HG03196 (cell line): ENCODE measurements at regions not wholly inside any gene's neighbourhood (a gene's known extent, or its start where the extent isn't known, plus 50 kb on each side); places are given as distances from the start of the nearest gene placed in this dataset.

Experiments
- ATAC-seq: cut with Tn5 transposase; IDR thresholded peaks from one replicate; pipeline ENCODE4 v1.9.1; 2021; ENCODE audit not compliant: unreplicated experiment

DNA sequence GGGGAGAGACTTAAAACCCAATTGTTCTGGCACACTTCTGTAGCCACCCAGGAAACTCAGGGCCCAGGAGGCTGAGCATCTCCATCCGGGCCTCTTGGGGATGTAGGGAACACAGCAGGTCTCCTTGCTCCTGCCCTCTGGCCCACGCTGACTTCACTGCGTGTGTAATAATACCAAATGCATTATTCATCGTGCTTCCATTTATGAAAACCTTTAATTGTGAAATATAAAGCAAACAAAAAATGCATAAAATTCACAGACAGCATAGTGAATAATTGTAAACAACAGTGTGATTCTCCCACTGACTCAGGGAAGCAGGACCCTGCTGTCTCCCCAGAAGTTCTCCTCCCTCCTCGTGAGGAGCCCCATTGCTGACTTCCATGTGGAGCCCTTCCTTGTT, 70.3 kb upstream of the SHH start:
- ATAC-seq = no peak

DNA sequence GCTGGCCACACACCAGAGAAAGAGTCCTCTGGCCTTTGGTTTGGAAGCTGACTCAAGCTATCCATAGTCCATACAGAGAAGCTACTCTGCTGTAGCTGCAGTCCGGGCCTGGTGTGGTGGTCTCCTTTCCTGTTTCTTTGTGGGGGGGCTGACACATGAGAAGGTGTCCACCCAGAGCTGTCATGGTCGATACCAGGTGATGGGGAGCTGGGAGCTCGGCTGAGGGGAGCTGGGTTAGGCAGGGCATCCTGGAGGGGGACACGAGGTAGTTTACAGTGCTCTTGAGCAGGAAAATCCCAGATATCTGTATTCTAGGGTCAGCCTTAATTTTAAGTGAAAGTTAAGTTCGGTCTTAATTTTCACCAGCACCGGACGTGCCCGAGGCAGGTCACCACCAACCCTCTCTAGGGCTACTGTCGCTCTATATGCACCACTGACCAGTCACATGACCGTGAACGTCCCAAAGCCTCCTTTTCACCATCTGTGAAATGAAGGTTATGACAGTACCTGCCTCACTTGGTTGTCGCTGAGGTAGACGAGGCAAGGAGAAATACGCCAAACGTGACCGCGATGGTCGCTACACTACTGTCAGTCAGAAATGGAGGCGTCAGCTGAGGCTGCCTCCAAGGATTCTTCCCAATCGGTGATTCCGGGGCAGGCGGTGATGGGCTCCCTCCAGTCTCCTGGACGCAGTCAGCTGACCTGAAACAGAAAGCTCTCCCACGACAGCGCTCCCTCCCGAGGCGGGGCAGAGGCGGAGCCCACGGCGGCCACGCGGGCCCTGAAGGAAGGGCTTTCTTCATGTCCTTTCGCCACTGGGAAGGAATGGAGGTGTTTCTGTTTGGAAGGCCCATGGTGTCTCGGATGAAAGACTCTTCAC, 69.4 kb upstream of the SHH start:
- no peak for ATAC-seq

DNA sequence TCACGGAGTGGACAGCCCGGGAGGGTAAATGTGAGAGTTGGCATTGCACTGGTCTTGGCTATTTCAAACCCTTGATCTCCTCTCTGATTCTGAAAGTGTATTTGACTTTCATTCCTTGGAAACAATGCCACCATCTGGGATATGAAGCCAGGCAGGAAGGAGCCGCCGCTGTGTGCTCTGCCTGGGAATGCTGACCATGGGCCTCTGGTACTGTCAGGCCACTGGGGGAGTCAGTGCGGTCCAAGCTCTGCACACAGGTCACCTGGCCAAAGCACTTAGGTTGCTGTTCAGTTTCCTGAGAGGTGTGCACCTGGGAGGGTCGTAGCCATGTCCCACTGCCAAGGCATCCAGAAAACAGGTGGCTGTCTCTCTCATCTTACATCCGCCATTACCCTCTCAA, 68.5 kb upstream of the SHH start:
- no peak for ATAC-seq

DNA sequence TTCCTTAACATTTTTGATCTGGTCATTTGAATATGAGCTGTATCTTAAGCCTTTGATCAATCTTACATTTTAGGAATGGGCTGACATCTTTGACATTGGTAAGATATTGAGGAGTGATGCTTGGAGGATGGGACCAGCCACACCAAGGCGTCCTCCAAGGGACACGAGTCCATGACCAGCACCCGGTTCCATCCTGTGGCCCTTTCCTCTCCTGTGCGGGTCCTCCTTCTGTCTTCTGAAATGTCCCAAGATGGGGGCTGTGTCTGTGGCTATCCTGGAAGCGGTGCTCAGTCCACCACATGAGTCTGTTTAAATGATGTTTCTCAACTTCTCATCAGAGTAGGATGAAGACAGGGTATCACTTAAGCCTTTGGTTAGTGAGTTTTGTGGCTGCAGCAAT, 67.3 kb upstream of the SHH start:
- ATAC-seq = no peak

DNA sequence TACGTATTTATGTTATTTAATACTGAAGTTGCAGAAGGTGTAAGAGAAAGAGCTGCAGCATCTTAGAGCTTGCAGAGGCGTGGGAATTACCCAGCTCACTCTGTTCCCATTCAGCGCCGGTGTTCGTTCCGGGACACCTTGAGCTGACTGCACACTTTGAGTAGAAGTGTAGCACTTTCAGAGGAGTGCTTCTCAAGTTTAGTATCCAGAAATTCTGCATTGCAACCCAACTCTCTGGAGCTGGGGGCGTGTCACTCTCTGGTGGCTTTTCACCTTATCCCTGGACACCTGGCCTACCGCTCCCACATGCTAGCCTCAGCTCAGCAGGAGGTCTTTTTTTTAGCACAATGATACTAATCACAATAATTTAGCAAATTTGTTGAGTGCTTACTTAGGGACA, 66.4 kb upstream of the SHH start:
- no peak for ATAC-seq

DNA sequence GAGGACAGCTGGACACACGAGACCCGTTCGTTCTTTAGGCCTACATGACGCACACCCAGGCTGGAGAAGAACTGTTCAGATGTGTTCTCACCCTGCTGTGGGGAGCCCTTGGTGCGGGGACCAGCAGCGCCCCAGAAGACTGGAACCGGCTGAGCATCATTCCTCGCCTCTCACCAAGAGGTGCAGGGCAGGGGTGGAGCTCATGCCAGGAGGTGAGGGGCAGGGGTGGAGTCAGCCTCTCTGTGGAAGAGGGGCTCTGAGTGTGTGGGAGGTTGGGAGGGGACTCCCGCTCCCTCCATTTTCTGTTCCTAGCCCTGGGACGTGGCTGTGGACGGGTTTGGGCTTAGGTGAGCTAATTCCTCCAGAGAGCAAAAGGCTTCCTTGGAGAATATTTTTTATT, 66.0 kb upstream of the SHH start:
- ATAC-seq = no peak

DNA sequence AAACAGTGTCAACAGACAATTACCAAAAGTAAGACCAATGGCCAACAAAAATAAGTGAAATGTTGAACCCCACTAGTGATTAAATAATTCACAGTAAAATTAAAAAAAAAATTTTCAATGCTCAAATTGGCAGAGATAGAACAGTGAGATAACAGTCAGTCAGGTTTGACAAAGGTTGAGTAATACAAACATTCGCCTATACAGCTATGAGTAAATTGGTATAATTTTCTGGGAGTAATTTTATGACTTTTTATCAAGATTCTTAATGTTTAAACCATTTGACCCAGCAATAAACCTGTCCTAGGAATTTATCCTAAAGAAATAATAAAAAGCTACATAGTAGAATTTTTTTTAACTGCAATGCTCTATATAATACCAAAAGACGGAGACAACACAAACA, 64.9 kb upstream of the SHH start:
- ATAC-seq = no peak

DNA sequence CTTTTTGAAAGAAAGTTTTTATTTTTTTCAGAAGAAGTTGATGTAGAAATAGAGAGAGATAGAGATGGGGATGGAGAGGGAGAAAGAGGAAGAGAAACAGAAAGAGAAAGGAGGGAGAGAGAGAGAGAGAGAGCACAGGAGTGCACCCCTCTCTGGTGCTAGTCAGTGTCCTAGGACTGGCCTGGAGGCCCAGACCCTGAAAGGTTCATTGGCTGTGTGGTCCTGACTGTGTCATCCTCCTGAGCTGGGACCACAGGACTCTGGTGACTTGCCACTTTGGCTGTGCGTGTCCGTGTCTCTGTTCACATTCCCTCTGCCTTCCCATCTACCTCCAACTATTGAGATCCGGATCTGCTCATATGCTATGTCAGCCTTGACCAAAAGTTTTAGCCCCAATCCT, 62.1 kb upstream of the SHH start:
- no peak for ATAC-seq

DNA sequence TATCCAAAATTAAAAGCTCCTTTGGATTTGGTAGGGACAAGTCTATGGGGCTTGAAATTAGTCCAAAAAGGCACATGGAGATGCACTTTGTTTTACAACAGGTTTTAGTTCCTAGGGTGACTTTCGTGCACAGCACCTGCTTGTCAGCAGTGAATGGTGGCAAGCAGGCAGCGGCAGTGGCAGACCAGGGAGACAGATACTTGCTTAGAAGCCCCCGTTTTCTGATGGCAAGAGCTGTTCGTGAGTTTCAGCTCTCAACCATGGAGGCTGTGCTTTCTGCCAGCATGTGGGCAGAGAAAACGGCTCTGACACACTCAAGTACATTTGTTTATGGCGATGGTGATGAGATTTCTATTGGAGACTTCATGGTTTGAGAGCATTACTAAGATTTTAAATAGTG, 61.7 kb upstream of the SHH start:
- no peak for ATAC-seq

DNA sequence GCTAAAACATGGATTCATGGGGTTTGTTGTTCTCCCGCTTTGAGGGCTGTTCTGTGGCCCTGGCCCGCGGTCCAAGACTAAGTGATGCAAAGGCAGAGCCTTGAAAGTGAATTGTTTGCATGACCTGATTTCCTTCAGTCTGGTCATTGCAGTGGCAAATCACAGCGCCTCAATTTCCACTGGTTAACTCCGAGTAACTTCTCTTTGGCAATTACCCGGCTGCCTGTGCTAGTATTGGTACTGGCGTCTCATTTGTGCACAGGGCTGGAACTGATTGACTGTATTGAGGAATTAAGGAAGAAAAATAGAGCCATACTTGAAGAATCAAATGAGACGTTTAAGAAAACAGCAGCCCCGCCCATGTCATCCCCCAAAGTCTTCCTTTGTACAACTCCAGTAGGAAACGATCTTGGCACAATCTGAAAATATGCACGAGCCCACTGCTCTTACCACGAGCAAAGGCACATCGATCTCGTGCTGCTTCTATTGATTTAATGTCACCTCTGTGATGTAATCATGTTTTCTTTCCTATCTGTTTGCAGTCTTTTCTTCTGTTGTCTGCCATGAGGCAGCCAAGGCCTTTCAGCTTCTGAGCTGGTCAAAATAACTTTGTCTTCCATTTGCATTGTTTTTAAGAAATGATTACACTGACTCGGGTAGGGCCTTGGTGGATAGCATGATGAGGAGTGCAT, 60.6 kb upstream of the SHH start:
- ATAC-seq = no peak

DNA sequence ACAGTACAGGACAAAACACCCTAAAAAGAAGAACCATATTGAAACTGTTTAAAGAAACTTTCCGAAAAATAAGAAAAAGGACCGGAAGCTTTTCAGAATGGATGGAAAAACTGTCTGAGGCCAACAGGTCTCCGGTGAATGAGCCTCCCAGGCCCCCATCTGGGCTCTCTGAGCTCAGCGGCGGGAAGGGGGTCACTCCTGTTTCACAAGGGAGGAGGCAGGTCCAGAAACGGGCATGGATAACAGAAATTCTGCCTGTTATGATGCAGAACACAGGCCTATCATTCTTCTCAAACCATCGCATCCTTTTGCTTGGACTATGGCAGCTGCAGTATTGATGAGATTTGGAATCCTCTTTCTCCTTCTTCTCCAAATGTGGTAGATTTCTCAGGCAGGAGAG, 58.9 kb upstream of the SHH start:
- no peak for ATAC-seq

DNA sequence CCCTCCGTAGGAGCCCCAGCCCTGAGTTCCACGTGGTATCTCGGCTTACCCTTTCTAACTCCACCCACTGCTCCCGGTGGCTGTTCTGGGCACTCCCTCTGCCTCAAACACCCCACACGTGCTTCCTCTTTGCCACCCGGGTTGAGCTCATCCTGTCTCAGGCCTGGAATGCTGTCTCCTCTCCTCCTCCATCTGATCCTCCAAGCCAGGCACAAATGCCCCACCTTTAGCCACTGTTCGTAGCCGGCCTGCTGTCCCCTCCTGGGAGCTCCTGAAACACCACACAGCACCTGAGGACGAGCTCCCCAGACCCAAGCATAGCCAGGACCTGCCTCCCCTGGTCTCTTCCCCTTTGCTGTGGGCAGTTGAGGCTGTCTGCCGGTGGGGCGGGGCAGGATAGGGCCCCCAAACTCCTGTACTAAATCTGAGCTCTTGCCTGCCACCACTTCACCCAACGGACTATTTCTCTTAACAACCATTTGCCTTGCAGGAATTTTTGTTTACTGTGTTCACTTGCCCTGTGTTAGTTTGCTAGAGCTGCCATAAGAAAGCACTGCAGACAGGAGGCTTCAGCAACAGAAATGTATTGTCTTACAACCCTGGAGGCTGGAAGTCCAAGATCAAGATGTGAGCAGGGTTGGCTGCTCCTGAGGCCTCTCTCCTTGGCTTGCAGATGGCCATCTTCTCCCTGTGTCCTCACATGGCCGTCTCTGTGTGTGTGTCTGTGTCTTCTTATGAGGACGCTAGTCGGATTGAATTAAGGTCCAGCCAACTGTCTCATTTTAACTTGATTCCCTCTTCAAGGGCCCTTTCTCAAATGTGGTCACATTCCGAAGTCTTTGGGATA, 58.3 kb upstream of the SHH start:
- no peak for ATAC-seq

DNA sequence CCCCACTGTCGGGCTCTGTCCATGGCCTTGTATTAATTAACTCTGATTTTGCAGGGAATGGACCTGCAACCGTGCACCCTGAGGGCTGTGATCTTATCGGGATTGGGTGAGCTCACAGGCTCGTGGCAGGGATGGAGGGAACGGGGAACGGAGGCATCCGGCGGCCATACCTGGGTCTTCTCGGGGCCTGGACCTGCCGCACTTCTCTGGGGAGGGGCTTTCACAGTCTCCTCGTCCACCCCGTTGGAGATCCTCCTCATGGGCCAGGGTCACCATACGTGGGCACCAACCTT, 57.5 kb upstream of the SHH start:
- ATAC-seq = no peak

DNA sequence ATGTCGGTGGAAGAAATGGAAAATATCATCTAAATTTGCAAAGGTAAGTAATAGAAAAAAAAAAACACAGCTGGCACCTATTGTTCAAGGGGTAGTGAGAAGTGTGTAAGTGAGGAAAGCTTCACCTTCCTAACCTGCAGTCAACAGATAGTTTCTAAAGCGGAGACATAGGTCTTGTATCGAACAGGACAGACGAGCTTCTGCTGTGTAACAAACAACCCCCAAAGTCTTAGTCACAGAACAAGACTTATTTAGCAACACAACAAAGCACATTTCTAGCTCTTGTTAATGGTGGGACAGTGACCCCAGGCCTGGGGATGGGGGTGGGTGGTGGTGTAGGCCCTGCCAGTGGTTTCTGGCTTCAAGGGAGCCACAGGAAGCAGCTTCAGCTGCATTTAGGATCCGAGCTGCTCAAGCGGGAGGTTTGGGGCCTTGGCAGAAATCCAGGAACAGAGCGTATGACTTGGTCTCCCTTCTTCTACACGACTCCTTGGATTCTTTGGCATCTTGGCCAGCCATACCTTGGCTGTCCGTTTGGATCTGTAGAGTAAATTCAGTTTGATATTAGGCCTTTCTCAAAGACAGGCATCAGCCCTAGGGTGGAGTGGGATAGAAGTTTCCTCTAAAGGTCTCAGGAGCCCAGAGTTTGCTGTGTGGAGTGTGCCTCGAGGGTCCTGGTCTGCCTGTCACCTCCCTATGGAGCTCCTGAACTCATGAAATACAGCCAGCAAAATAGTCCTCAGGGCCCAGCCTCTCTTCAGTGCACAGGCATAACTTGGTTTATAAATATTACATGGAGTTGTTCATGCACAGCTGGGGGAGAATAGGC, 56.9 kb upstream of the SHH start:
- ATAC-seq = no peak

DNA sequence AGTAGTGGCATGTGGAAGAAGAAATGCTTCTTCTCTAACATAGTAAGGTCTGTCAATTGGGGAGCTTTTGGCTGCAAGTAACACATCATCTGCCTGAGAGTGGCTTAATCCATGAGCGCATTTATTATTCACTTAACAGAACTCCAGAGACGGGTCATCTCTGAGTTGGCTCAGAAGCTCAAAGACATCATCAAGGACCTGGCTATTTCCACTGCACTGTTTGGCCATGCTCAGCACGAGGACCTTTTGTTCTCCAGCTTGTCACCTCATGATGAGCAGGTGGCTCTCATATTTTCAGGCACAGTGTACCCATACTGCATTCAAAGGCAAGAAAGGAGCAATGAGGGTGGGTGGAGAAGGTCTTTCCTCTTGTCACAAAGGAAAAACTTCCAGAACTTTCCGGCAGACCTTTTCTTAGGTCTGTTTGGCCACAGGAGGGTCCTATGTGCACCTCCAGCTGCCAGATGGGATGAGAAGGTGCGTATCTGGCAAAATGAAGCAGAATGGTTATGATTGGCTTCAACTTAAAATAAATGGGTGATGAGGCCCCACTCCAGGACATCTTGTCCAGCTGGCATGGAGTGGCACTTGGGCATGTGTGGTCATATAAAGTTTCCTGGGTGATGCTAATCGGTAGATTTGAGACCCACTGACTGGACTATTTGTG, 55.6 kb upstream of the SHH start:
- ATAC-seq = no peak

DNA sequence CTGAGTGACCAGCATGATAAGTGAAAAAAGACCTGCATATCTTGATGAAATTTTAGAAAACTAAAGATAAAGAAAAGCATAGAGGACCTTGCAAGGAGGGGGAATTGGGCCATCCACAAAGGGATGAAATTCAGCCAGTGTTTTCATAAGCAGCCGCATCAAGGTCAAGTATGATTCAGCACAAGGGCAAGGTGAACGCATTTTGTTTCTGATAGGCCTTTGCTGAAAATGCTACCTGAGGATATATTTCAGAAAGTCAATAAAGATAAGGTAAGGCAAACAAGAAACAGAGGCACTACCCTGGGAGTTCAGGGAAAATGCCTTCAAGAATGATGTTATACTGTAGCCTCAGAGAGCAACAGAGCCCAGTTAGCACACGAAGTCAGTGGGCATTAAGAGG, 55.0 kb upstream of the SHH start:
- ATAC-seq = no peak

DNA sequence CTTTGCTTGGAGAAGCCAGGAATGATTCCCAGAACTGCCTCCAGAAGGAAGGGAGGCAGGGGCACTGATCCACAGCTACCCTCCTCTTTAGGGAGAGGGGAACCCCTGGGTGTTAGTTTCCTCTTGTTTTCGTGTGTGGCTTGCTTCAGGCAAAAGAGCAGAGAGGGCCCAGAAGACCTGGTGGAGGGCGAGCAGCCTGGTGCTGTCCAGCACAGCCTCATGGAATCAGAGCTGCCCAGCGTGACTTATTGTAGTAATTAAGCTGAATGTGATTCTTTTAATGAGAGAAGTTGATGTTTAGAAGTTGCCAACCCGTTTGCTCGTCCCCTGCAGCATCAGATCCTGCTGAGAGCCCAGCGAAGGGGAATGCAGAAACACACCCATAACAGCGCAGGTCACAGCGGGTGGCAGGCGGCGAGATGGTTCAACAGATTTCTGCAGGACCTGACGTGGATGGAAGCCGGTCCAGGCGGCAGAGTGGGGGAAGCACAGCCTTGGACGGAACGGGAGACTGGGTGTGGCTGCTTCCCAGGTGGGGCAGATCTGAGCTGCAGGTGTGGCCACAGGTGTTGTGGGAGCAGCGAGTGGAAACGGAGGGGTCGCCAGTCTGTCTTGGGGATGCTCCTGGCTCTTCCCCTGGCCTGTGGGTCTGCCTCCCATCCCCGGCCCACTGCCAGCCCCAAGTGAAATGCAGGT, 53.7 kb upstream of the SHH start:
- ATAC-seq = no peak

DNA sequence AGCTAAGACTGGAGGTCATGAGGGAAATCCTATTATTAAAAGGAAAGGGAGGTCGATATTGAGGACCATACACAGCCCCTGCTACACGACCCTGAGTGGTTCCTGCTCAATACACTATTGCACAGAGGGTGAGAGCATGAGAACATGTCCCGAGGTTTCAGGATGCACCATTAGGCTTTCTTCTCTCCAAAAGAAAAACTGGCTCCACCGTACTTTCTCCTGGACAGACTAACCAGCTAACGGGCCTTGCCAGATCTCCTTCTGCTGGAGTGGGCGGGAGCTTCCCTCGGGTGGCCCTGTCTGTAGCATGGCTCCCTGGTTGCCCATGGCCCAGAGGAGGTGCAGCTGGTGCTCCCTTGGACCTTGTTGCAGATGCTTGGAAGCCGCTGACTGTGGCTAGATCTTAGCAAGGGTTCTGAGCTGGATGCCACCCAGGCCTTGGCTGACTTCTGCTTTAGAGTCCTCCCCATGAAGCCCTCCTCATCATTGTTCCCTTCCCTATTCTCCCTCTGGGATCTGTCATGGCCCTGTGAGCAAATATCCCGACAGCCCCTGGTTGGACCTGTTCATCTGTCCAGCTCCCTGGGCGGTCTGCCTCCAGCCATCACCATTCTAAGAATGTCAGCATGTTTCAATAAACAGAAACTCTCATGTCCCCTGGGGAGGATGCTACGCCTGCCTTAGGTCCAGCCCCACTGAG, 52.9 kb upstream of the SHH start:
- ATAC-seq = no peak

DNA sequence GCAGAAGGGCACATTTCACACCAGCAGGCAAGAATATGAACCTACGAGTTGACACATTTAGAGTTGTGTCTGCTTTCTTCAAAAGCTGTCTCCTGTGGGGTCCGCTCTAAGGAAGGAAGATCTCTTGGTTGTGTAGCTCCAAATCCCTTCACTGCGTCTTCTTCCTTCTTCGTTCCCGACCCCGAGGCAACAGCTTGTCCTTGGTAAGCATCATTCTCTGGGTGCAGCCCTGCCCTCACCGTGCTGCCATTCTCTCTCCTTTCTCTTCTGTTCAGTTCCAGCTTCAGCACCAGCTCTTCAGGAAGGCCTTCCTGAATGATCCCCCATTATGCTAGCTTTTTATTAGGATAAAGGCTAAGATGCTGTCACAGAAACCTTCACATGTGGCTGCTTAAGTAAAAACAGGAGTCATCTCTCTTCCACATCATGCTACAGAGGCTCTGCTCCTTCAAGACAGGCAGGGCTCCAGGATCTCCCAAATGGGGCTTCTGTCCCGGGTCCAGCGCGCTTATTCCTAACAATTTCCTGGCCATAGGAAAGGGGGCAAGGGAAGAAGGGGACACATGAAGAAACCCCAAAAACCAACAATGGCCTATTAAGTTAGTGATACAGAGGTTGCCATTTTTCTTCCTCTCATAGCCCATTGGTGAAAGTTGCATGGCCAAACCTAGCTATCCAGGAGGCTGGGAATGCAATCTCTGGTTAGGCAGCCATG, 52.2 kb upstream of the SHH start:
- ATAC-seq = no peak
